A673 (cell line): ENCODE measurements at regions not wholly inside any gene's neighbourhood (a gene's known extent, or its start where the extent isn't known, plus 50 kb on each side); places are given as distances from the start of the nearest gene placed in this dataset.

Experiments used
- CTCF ChIP-seq: fragments of 300-800, 200-600 bp; sonication (generic); conservative IDR thresholded peaks from 2 replicates; pipeline ENCODE4 v1.5.1; 2017; ENCODE audit warnings: low read depth, mild to moderate bottlenecking, antibody characterized with exemption, low read length, moderate library complexity, mixed read lengths
- EZH2 ChIP-seq: fragments of 200-600 bp; sonication (generic); IDR thresholded peaks from 2 replicates; pipeline ENCODE4 v1.6.1; 2017; ENCODE audit warnings: borderline replicate concordance, low read depth, mild to moderate bottlenecking, mixed read lengths, antibody characterized with exemption, low read length; ENCODE audit not compliant: poor library complexity, severe bottlenecking

- TF ChIP-seq EZH2 (no peak), CTCF (no peak)
Observed at GRCh38 chr1:110282395-110282794, 56.8 kb upstream of the RBM15 start.
